HG03520 (cell line): ENCODE measurements at regions not wholly inside any gene's neighbourhood (a gene's known extent, or its start where the extent isn't known, plus 50 kb on each side); places are given as distances from the start of the nearest gene placed in this dataset.
"Not testable (repeated sequence)": the region's sequence is repeated elsewhere in the genome, so short reads cannot be mapped to it uniquely, and the experiment has no call there.

Experiments
- ATAC-seq: cut with Tn5 transposase; IDR thresholded peaks from one replicate; pipeline ENCODE4 v1.9.1; 2021; ENCODE audit warnings: mild to moderate bottlenecking, moderate library complexity; ENCODE audit not compliant: unreplicated experiment

DNA sequence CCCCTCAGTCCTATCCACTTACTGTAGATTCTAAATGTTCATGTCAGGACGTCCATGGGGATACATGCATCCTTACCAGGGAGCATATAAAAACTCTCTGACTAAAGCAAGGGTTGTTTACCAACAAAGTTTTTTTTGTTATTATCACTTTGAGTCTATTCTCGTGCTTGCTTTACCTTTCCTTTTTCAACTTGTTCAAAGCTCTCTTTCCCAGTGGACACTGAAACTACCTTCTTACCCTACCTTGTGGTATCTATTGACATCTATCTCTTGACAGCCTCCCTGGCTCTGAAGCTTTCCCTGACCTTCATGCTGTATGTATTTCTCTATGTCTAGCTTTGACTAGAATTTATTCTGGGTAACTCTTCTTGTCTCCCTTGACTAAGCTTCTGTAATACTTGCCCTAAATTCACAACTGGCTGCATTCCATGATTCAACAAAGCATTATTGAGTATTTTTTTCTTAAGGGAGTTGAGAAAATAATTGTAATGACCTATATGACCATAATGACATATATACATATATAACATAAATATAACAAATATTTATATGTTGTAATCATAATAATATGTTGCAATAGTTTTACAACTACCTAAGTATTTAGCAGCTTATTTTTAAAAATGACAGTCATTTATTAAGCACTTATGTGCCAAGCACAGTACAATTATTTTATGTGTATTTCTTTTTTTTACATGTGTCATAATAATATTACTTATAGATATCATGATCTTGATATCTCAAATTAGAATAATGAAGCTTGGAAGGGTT, 403.4 kb upstream of the SPRY2 start:
- ATAC-seq, result no peak

GRCh38 chr13:80742033-80742432, 401.1 kb upstream of the SPRY2 start:
- no peak for ATAC-seq

GRCh38 chr13:80740071-80740470, 399.1 kb upstream of the SPRY2 start:
- ATAC-seq, result no peak

- ATAC-seq, result no peak
These were observed 396.6 kb upstream of the SPRY2 start for GRCh38 chr13:80737513-80737912.

- ATAC-seq, result no peak
These were observed 386.5 kb upstream of the SPRY2 start for GRCh38 chr13:80727321-80727975.

- no peak for ATAC-seq
These were observed 385.9 kb upstream of the SPRY2 start for GRCh38 chr13:80726868-80727267.

DNA sequence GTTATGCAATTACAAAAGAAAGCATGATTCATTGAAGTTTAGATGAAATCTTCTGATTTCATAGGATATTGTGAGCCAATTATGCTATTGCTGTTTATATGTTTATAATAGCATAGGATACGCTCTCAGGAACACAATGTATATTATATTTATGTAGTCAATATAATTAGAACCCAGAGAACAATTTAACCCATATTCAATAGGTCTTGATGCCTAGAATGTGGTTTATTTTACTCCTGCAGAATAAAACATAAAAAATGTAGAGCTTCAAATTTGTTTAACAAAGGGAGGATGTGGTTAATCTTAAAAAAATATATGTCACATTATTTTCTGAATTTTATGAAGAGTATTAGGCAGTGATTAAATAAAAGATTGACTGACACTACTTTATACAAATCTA, 380.8 kb upstream of the SPRY2 start:
- no peak for ATAC-seq

- no peak for ATAC-seq
These were observed 378.0 kb upstream of the SPRY2 start for GRCh38 chr13:80718970-80719369.

- ATAC-seq, result no peak
These were observed 376.9 kb upstream of the SPRY2 start for GRCh38 chr13:80717776-80718175.

- no peak for ATAC-seq
These were observed 375.7 kb upstream of the SPRY2 start for GRCh38 chr13:80716610-80717081.

DNA sequence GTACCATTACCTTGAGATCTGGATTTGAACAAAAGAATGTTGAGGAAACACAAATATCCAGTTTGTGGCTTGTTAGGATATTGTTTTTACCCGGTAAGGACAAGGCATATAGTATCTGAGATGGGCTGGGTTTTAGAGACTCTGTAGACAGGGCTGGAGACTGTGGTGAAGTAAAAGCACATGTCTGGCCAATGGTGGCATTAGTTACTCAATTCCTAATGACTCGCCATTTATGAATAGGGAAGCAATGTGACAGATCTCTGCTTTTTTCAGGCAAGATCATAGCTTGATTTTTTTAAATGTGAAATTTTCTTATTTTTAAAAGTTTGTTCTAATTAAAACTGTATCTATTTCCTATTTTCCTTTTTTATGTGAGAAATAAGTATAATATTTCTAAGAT, 371.1 kb upstream of the SPRY2 start:
- ATAC-seq, result no peak

DNA sequence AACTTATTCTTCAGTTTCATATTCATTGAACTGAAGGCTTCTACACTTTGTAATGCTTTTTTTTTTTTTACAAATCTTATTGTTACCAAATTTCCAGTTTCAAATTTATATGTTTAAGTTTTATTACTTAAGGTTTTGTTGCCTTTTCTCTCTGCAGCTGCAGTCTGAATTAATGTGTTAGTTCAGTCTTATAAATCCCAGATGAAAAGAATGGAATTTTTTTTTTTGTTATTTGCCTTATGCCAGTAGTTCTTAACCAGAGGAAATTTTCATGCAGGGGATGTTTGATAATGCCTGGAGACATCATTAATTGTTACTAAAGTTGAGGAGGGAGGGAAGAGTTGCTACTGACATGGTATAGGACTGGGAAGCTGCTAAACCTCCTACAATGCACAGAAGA, 367.9 kb upstream of the SPRY2 start:
- ATAC-seq, result no peak

DNA sequence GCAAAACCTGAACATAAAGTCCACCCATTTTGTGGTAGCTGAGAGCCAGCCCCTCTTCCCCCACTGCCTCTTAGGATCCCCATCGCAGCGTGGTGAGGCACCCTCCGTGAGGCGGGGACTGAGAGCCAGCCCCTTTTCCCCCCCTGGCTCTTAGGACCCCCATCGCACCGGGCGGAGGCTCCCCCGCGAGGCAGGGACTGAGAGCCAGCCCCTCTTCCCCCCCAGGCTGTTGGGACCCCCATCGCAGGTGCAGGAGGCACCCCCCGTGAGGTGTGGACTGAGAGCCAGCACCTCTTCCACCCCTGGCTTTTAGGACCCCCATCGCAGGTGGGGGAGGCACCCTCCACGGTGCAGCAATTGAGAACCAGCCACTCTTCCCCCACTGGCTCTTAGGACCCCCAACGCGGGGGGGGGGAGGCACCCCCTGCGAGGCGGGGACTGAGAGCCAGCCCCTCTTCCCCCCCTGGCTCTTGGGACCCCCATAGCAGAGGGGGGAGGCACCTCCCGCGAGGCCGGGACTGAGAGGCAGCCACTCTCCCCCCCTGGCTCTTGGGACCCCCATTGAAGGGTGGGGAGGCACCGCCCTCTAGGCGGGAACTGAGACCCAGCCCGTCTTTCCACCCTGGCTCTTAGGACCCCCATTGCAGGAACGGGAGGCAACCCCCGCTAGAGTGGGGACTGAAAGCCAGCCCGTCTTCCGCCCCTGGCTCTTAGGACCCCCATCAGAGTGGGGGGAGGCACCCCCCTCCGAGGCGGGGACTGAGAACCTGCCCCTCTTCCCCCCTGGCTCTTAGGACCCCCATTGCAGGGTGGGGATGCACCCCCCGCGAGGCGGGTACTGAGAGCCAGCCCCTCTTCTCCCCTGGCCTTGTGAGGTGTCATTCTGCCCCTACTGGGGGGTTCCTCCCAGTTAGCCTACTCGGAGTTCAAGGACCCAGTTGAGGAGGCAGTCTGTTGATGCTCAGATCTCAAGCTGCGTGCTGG, 366.4 kb upstream of the SPRY2 start:
- no peak for ATAC-seq

- no peak for ATAC-seq
These were observed 365.2 kb upstream of the SPRY2 start for GRCh38 chr13:80706164-80706471.

GRCh38 chr13:80705371-80706163, 364.6 kb upstream of the SPRY2 start:
- ATAC-seq, result no peak

DNA sequence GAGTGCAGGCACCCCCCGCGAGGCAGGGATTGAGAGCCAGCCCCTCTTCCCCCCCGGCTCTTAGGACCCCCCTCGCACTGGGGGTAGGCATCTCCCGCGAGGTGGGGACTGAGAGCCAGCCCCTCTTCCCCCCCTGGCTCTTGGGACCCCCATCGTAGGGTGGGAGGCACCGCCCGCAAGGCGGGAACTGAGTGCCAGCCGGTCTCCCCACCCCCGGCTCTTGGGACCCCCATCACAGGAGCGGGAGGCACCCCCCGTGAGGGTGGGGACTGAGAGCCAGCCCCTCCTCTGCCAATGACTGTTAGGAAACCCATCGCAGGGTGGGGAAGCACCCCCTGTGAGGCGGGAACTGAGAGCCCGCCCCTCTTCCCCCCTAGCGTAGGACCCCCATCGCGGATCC, 363.4 kb upstream of the SPRY2 start:
- no peak for ATAC-seq

DNA sequence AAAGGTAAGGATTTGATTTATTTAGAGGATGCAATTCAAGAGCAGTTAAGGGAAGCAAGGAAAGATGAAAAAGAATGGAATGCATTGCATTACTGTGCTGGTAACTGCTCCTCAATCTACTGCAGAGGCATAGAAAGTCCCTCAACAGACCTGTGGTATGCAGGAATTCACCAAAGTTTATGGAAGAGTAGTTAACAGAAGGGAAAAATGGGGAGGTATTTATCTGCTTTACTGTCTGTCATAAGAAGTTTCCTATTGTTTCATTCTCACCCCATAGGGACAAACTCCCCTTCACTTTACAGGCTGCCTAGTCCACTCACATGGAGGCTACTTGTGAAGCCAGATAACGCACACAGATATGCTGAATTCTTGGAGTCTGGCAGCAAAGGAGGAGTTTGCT, 354.9 kb upstream of the SPRY2 start:
- no peak for ATAC-seq

GRCh38 chr13:80691814-80692213, 350.9 kb upstream of the SPRY2 start:
- ATAC-seq, result not testable (repeated sequence)

- no peak for ATAC-seq
These were observed 349.3 kb upstream of the SPRY2 start for GRCh38 chr13:80690208-80690607.

- no peak for ATAC-seq
These were observed 347.7 kb upstream of the SPRY2 start for GRCh38 chr13:80688593-80688992.

GRCh38 chr13:80685942-80686341, 345.0 kb upstream of the SPRY2 start:
- no peak for ATAC-seq
